ENCODE measurements at regions not wholly inside any gene's neighbourhood (a gene's known extent, or its start where the extent isn't known, plus 50 kb on each side); places are given as distances from the start of the nearest gene placed in this dataset.

GRCh38 chr9:31290731-31291130, 1093.7 kb upstream of the ACO1 start:
- Histone ChIP-seq H3K4me1 (ENCODE audit: control insufficient read depth in 2 of 2, insufficient read depth in 2 of 2, low read length in 2 of 2) (no peaks in the 10 kb centered on the region), H3K27me3 (ENCODE audit: control insufficient read depth in 2 of 2, insufficient read depth in 2 of 2, low read length in 2 of 2) (no peaks in the 10 kb centered on the region), H3K4me3 (ENCODE audit: low read length) (no peak overlapping the region), H3K9me3 (ENCODE audit: control insufficient read depth in 2 of 3, low read length in 3 of 3) (no peaks in the 10 kb centered on the region), H3K27ac (ENCODE audit: low read depth, low read length) (no peak overlapping the region), H3K36me3 (ENCODE audit: control insufficient read depth in 2 of 3, insufficient read depth in 3 of 3, low read length in 3 of 3) (no peaks in the 10 kb centered on the region)
- peaks cover 2 to 27% (median 8%) of the 10 kb centered on the region in 11 donors for H3K9me3 Mint-ChIP-seq
- ATAC-seq (peak; percentile 22), DNase-seq (no peak)
- ChIA-PET POLR2A (interaction anchor here (0.6 to 0.9 kb wide), 2 partner anchors 10 to 156 kb away, joined by 3 to 4 read pairs; no protein-coding TSS in a partner anchor), CTCF (no interaction called here)
- H3K27me3 Mint-ChIP-seq, result no peaks in the 10 kb centered on the region
- intact Hi-C loops (cut with micrococcal nuclease), result no loop called here
- peaks cover 0 to 11% (median 8%) of the 10 kb centered on the region in 7 donors for H3K4me1 Mint-ChIP-seq
- peaks cover 0 to 7% (median 3%) of the 10 kb centered on the region in 5 donors for H3K36me3 Mint-ChIP-seq
- no peak overlapping the region for H3K4me3 Mint-ChIP-seq
- H3K27ac Mint-ChIP-seq, result peak overlapping the region in 1 of 9 donors; percentile 40

GRCh38 chr9:31302620-31303418, 1081.6 kb upstream of the ACO1 start:
- Histone ChIP-seq H3K27me3 (ENCODE audit: control insufficient read depth in 2 of 2, insufficient read depth in 2 of 2, low read length in 2 of 2) (no peaks in the 10 kb centered on the region), H3K4me3 (ENCODE audit: low read length) (peak overlapping the region; percentile 28), H3K27ac (ENCODE audit: low read depth, low read length) (no peak overlapping the region), H3K4me1 (ENCODE audit: control insufficient read depth in 2 of 2, insufficient read depth in 2 of 2, low read length in 2 of 2) (peaks cover 6 to 10% of the 10 kb centered on the region in 2 donors), H3K9me3 (ENCODE audit: control insufficient read depth in 2 of 3, low read length in 3 of 3) (no peaks in the 10 kb centered on the region), H3K36me3 (ENCODE audit: control insufficient read depth in 2 of 3, insufficient read depth in 3 of 3, low read length in 3 of 3) (no peaks in the 10 kb centered on the region)
- ChIA-PET CTCF (interaction anchor here (1.3 to 1.9 kb wide), 4 partner anchors 179 to 497 kb away, joined by 3 to 16 read pairs (median 6); no protein-coding TSS in a partner anchor), POLR2A (no interaction called here)
- H3K36me3 Mint-ChIP-seq, result peaks cover 0 to 7% (median 0%) of the 10 kb centered on the region in 5 donors
- H3K27me3 Mint-ChIP-seq, result no peaks in the 10 kb centered on the region
- H3K27ac Mint-ChIP-seq, result peak overlapping the region in 8 of 9 donors; percentile 10 to 94 (median 68)
- intact Hi-C loops (cut with micrococcal nuclease), result loop anchor here (1.0 to 5.0 kb wide), 6 partner anchors 43 to 949 kb away; no protein-coding TSS in a partner anchor
- no peak for ATAC-seq
- DNase-seq, result no peak
- H3K4me3 Mint-ChIP-seq, result peak overlapping the region in 9 of 10 donors; percentile 12 to 75 (median 60)
- peaks cover 8 to 40% (median 34%) of the 10 kb centered on the region in 7 donors for H3K4me1 Mint-ChIP-seq
- H3K9me3 Mint-ChIP-seq, result peaks cover 0 to 16% (median 2%) of the 10 kb centered on the region in 11 donors

- ATAC-seq (no peak), DNase-seq (no peak)
- intact Hi-C loops (cut with micrococcal nuclease), result loop anchor here in 1 of 2 donors (1.0 to 5.0 kb wide), 3 partner anchors 8 to 948 kb away; no protein-coding TSS in a partner anchor
- H3K9me3 ChIP-seq (ENCODE audit: control insufficient read depth in 2 of 3, low read length in 3 of 3), result no peaks in the 10 kb centered on the region
- no peak overlapping the region for H3K27ac ChIP-seq (ENCODE audit: low read depth, low read length)
- POLR2A ChIA-PET, result no interaction called here
- Mint-ChIP-seq H3K36me3 (peaks cover 0 to 7% (median 0%) of the 10 kb centered on the region in 5 donors), H3K4me3 (no peak overlapping the region), H3K9me3 (peaks cover 0 to 16% (median 2%) of the 10 kb centered on the region in 11 donors), H3K4me1 (peaks cover 8 to 40% (median 34%) of the 10 kb centered on the region in 7 donors), H3K27me3 (no peaks in the 10 kb centered on the region), H3K27ac (no peak overlapping the region)
- H3K4me3 ChIP-seq (ENCODE audit: low read length), result no peak overlapping the region
- no peaks in the 10 kb centered on the region for H3K36me3 ChIP-seq (ENCODE audit: control insufficient read depth in 2 of 3, insufficient read depth in 3 of 3, low read length in 3 of 3)
- H3K4me1 ChIP-seq (ENCODE audit: control insufficient read depth in 2 of 2, insufficient read depth in 2 of 2, low read length in 2 of 2), result peaks cover 6 to 10% of the 10 kb centered on the region in 2 donors
- no peaks in the 10 kb centered on the region for H3K27me3 ChIP-seq (ENCODE audit: control insufficient read depth in 2 of 2, insufficient read depth in 2 of 2, low read length in 2 of 2)
- CTCF ChIA-PET, result interaction anchor here (0.6 to 1.9 kb wide), 11 partner anchors 8 to 510 kb away, joined by 3 to 16 read pairs (median 6); no protein-coding TSS in a partner anchor
Measured at GRCh38 chr9:31304576-31304975, 1079.9 kb upstream of the ACO1 start.

GRCh38 chr9:31314241-31314640, 1070.2 kb upstream of the ACO1 start:
- H3K4me1 ChIP-seq (ENCODE audit: control insufficient read depth in 2 of 2, insufficient read depth in 2 of 2, low read length in 2 of 2), result no peaks in the 10 kb centered on the region
- CTCF ChIA-PET, result no interaction called here
- POLR2A ChIA-PET, result interaction anchor here (2.3 kb wide), 1 partner anchor 34 kb away, joined by 5 read pairs; no protein-coding TSS in a partner anchor
- H3K9me3 ChIP-seq (ENCODE audit: control insufficient read depth in 2 of 3, low read length in 3 of 3), result no peaks in the 10 kb centered on the region
- no peak overlapping the region for H3K4me3 Mint-ChIP-seq
- H3K27ac ChIP-seq (ENCODE audit: low read depth, low read length), result no peak overlapping the region
- H3K27ac Mint-ChIP-seq, result peak overlapping the region in 2 of 9 donors; percentile 39 to 55
- no peaks in the 10 kb centered on the region for H3K36me3 ChIP-seq (ENCODE audit: control insufficient read depth in 2 of 3, insufficient read depth in 3 of 3, low read length in 3 of 3)
- ATAC-seq, result no peak
- H3K9me3 Mint-ChIP-seq, result peaks cover 0 to 13% (median 3%) of the 10 kb centered on the region in 11 donors
- intact Hi-C loops (cut with micrococcal nuclease), result no loop called here
- no peak overlapping the region for H3K4me3 ChIP-seq (ENCODE audit: low read length)
- H3K36me3 Mint-ChIP-seq, result peaks cover 0 to 7% (median 0%) of the 10 kb centered on the region in 5 donors
- no peak for DNase-seq
- H3K27me3 ChIP-seq (ENCODE audit: control insufficient read depth in 2 of 2, insufficient read depth in 2 of 2, low read length in 2 of 2), result no peaks in the 10 kb centered on the region
- peaks cover 0 to 5% (median 0%) of the 10 kb centered on the region in 5 donors for H3K27me3 Mint-ChIP-seq
- H3K4me1 Mint-ChIP-seq, result peaks cover 0 to 20% (median 11%) of the 10 kb centered on the region in 7 donors

- H3K27me3 Mint-ChIP-seq, result peaks cover 0 to 3% (median 0%) of the 10 kb centered on the region in 5 donors
- H3K4me1 Mint-ChIP-seq, result peaks cover 10 to 37% (median 30%) of the 10 kb centered on the region in 7 donors
- Histone ChIP-seq H3K36me3 (ENCODE audit: control insufficient read depth in 2 of 3, insufficient read depth in 3 of 3, low read length in 3 of 3) (no peaks in the 10 kb centered on the region), H3K9me3 (ENCODE audit: control insufficient read depth in 2 of 3, low read length in 3 of 3) (no peaks in the 10 kb centered on the region), H3K4me3 (ENCODE audit: low read length) (no peak overlapping the region), H3K27me3 (ENCODE audit: control insufficient read depth in 2 of 2, insufficient read depth in 2 of 2, low read length in 2 of 2) (no peaks in the 10 kb centered on the region), H3K27ac (ENCODE audit: low read depth, low read length) (no peak overlapping the region), H3K4me1 (ENCODE audit: control insufficient read depth in 2 of 2, insufficient read depth in 2 of 2, low read length in 2 of 2) (peaks cover 18 to 29% of the 10 kb centered on the region in 2 donors)
- no peaks in the 10 kb centered on the region for H3K36me3 Mint-ChIP-seq
- no peak overlapping the region for H3K4me3 Mint-ChIP-seq
- CTCF ChIA-PET, result interaction anchor here (0.7 kb wide), 1 partner anchor 167 kb away, joined by 3 read pairs; no protein-coding TSS in a partner anchor
- POLR2A ChIA-PET, result interaction anchor here (0.9 kb wide), 1 partner anchor 19 kb away, joined by 4 read pairs; no protein-coding TSS in a partner anchor
- DNase-seq (no peak), ATAC-seq (no peak)
- H3K27ac Mint-ChIP-seq, result peak overlapping the region in 1 of 9 donors; percentile 50
- intact Hi-C loops (cut with micrococcal nuclease), result loop anchor here in 1 of 2 donors (5.0 kb wide), 3 partner anchors 97 to 477 kb away; no protein-coding TSS in a partner anchor
- H3K9me3 Mint-ChIP-seq, result peaks cover 0 to 4% (median 0%) of the 10 kb centered on the region in 11 donors
Measured at GRCh38 chr9:31320494-31320893, 1063.9 kb upstream of the ACO1 start.

GRCh38 chr9:31321256-31321655, 1063.2 kb upstream of the ACO1 start:
- Mint-ChIP-seq H3K4me3 (no peak overlapping the region), H3K4me1 (peaks cover 10 to 42% (median 35%) of the 10 kb centered on the region in 7 donors), H3K27me3 (peaks cover 0 to 3% (median 0%) of the 10 kb centered on the region in 5 donors), H3K9me3 (peaks cover 0 to 4% (median 0%) of the 10 kb centered on the region in 11 donors), H3K36me3 (no peaks in the 10 kb centered on the region), H3K27ac (peak overlapping the region in 1 of 9 donors; percentile 65)
- ChIA-PET CTCF (interaction anchor here (0.7 kb wide), 1 partner anchor 167 kb away, joined by 3 read pairs; no protein-coding TSS in a partner anchor), POLR2A (interaction anchor here (0.9 kb wide), 1 partner anchor 19 kb away, joined by 4 read pairs; no protein-coding TSS in a partner anchor)
- Histone ChIP-seq H3K27ac (ENCODE audit: low read depth, low read length) (no peak overlapping the region), H3K27me3 (ENCODE audit: control insufficient read depth in 2 of 2, insufficient read depth in 2 of 2, low read length in 2 of 2) (no peaks in the 10 kb centered on the region), H3K36me3 (ENCODE audit: control insufficient read depth in 2 of 3, insufficient read depth in 3 of 3, low read length in 3 of 3) (no peaks in the 10 kb centered on the region), H3K4me1 (ENCODE audit: control insufficient read depth in 2 of 2, insufficient read depth in 2 of 2, low read length in 2 of 2) (peaks cover 18 to 32% of the 10 kb centered on the region in 2 donors), H3K9me3 (ENCODE audit: control insufficient read depth in 2 of 3, low read length in 3 of 3) (no peaks in the 10 kb centered on the region), H3K4me3 (ENCODE audit: low read length) (no peak overlapping the region)
- intact Hi-C loops (cut with micrococcal nuclease), result loop anchor here in 1 of 2 donors (5.0 kb wide), 3 partner anchors 96 to 476 kb away; no protein-coding TSS in a partner anchor
- DNase-seq (no peak), ATAC-seq (no peak)
